A549 (cell line): ENCODE measurements at regions not wholly inside any gene's neighbourhood (a gene's known extent, or its start where the extent isn't known, plus 50 kb on each side); places are given as distances from the start of the nearest gene placed in this dataset.

Experiments
- ATAC-seq, 2 experiments: fragments of 200-7000 bp in 1 of 2; fragments of >200 bp in 1 of 2; cut with Nextera tagmentation in 1 of 2; cut with Tn5 transposase in 1 of 2; 3 replicates each; pipeline versions ENCODE4 v1.8.0 to v1.9.1; 2018 to 2020; ENCODE audit warnings: mild to moderate bottlenecking in 1 of 2, moderate library complexity in 1 of 2
- CTCF ChIA-PET: fragments of 300-600 bp; sonication (Branson Sonifier 250); formaldehyde crosslinking; extraction: SDS; loops from one replicate; lab custom pipeline; 2021; ENCODE audit warnings: antibody characterized with exemption, inconsistent platforms; lab: Yijun Ruan, JAX
- POLR2A ChIA-PET: fragments of 350-600 bp; formaldehyde crosslinking; extraction: SDS; loops from one replicate; lab custom pipeline; 2021; ENCODE audit warnings: antibody characterized with exemption, inconsistent platforms; lab: Yijun Ruan, JAX
- DNase-seq, 2 experiments: peaks; one replicate each; pipeline versions ENCODE4 v3.0.0 to v3.0.0-alpha.2; 2011 to 2016; ENCODE audit warnings: low read depth in 1 of 2, low spot score in 1 of 2
- FAIRE-seq: peaks from 2 replicates; lab custom pipeline; 2011; peaks lifted over from hg19 to GRCh38; lab: Jason Lieb, UNC
- H3K27ac ChIP-seq, 2 experiments: fragments of >200 bp; sonication (Bioruptor Twin); formaldehyde crosslinking; 3 replicates each; pipeline ENCODE4 v1.5.1; 2016 to 2017
- H3K4me1 ChIP-seq: fragments of >200 bp; sonication (Bioruptor Twin); formaldehyde crosslinking; 3 replicates; pipeline ENCODE4 v1.6.1; 2016
- H3K4me2 ChIP-seq: fragments of >200 bp; sonication (Bioruptor Twin); formaldehyde crosslinking; 3 replicates; pipeline ENCODE4 v1.6.1; 2016
- H3K4me3 ChIP-seq: fragments of >200 bp; sonication (Bioruptor Twin); formaldehyde crosslinking; 3 replicates; pipeline ENCODE4 v1.5.1; 2016
- H3K9me3 ChIP-seq: fragments of >200 bp; sonication (Bioruptor Twin); formaldehyde crosslinking; 3 replicates; pipeline ENCODE4 v1.6.1; 2016
- CEBPB ChIP-seq, 2 experiments: fragments of >200 bp in 1 of 2; sonication (Bioruptor Twin) in 1 of 2; formaldehyde crosslinking in 1 of 2; IDR thresholded peaks; 2 replicates each; pipeline ENCODE4 v1.6.1; 2012 to 2016
- CHD2 ChIP-seq: fragments of 150-350 bp; IDR thresholded peaks from 2 replicates; pipeline ENCODE4 v1.6.1; 2014; ENCODE audit warnings: low read length; ENCODE audit not compliant: partially characterized antibody
- CTCF ChIP-seq: fragments of >200 bp; sonication (Bioruptor Twin); formaldehyde crosslinking; IDR thresholded peaks from 3 replicates; pipeline ENCODE4 v1.5.1; 2016
- EHF ChIP-seq: fragments of 250-450 bp; sonication (Bioruptor Pico); IDR thresholded peaks from 2 replicates; pipeline ENCODE4 v1.5.0; 2020; ENCODE audit warnings: mild to moderate bottlenecking
- FOSL2 ChIP-seq, 2 experiments: fragments of 450-650 bp in 1 of 2; fragments of >200 bp in 1 of 2; sonication (Bioruptor Twin) in 1 of 2; formaldehyde crosslinking; IDR thresholded peaks; 2 replicates each; pipeline versions ENCODE4 v1.5.0 to v1.6.1; 2016 to 2020; ENCODE audit warnings: mild to moderate bottlenecking in 1 of 2, moderate library complexity in 1 of 2
- FOXS1 ChIP-seq: fragments of 250-450 bp; sonication (Bioruptor Pico); IDR thresholded peaks from 2 replicates; pipeline ENCODE4 v1.5.0; 2020; ENCODE audit warnings: mild to moderate bottlenecking, moderate library complexity
- JUN ChIP-seq, 2 experiments: fragments of >200 bp; sonication (Bioruptor Twin); formaldehyde crosslinking; IDR thresholded peaks; 2 replicates in 1 of 2; 3 replicates in 1 of 2; pipeline ENCODE4 v1.6.1; 2016 to 2017
- KDM1A ChIP-seq: fragments of 200-600 bp; sonication (generic); IDR thresholded peaks from 2 replicates; pipeline ENCODE4 v1.6.1; 2016; ENCODE audit warnings: low read depth, mild to moderate bottlenecking
- MYC ChIP-seq: IDR thresholded peaks from 2 replicates; pipeline ENCODE4 v1.6.1; 2012; ENCODE audit warnings: mild to moderate bottlenecking, inconsistent platforms, low read length, improper control_type of control experiment, borderline replicate concordance
- NPAS2 ChIP-seq: fragments of 250-450 bp; sonication (Bioruptor Pico); IDR thresholded peaks from 2 replicates; pipeline ENCODE4 v1.8.0; 2022; ENCODE audit warnings: mild to moderate bottlenecking, moderate library complexity, borderline replicate concordance
- PHF8 ChIP-seq: fragments of 200-600 bp; sonication (generic); IDR thresholded peaks from 2 replicates; pipeline ENCODE4 v1.6.1; 2016; ENCODE audit warnings: low read depth, mild to moderate bottlenecking, antibody characterized with exemption, moderate library complexity, borderline replicate concordance
- RAD21 ChIP-seq, 2 experiments: fragments of >200 bp in 1 of 2; sonication (Bioruptor Twin) in 1 of 2; formaldehyde crosslinking in 1 of 2; IDR thresholded peaks in 1 of 2; conservative IDR thresholded peaks in 1 of 2; 2 replicates in 1 of 2; 3 replicates in 1 of 2; pipeline ENCODE4 v1.6.1; 2012 to 2018; ENCODE audit warnings: inconsistent platforms in 1 of 2
- RCOR1 ChIP-seq: fragments of 150-350 bp; IDR thresholded peaks from 2 replicates; pipeline ENCODE4 v1.6.1; 2014; ENCODE audit warnings: antibody characterized with exemption, low read length, low read depth
- REST ChIP-seq: fragments of 200-600 bp; sonication (generic); IDR thresholded peaks from 2 replicates; pipeline ENCODE4 v1.6.1; 2016; ENCODE audit warnings: antibody characterized with exemption, mild to moderate bottlenecking, moderate library complexity
- SMC3 ChIP-seq: fragments of >200 bp; sonication (Bioruptor Twin); formaldehyde crosslinking; IDR thresholded peaks from 3 replicates; pipeline ENCODE4 v1.6.1; 2018; ENCODE audit warnings: inconsistent platforms
- ZNF302 ChIP-seq: fragments of 250-450 bp; sonication (Bioruptor Pico); IDR thresholded peaks from 2 replicates; pipeline ENCODE4 v1.9.0; 2021; ENCODE audit warnings: inconsistent platforms, mild to moderate bottlenecking, moderate library complexity
- WGBS: methylation state at CpG from one replicate; pipeline ENCODE4 v1.1.6; 2017; ENCODE audit errors: missing lambda C conversion rate; 5-methylcytosine and 5-hydroxymethylcytosine counted together

- TF ChIP-seq CTCF (no peak), ZNF302 (CRISPR knock-in tag) (no peak)
- TF ChIP-seq, all 56 proteins: peak for 0
Observed at GRCh38 chr2:198452327-198452726, 647.9 kb downstream of the PLCL1 start (continued).

- ATAC-seq (no peak), DNase-seq (no peak), FAIRE-seq (no peak)
- no peaks in the 10 kb centered on the region for H3K9me3 ChIP-seq
- H3K27ac ChIP-seq: no peak overlapping the region
- H3K4me1 ChIP-seq: no peaks in the 10 kb centered on the region
- TF ChIP-seq REST (no peak), EHF (CRISPR knock-in tag) (no peak), PHF8 (no peak), RCOR1 (no peak)
- no peak overlapping the region for H3K4me3 ChIP-seq
- ChIA-PET CTCF (interaction anchor here (1.1 kb wide), 1 partner anchor 24 kb away, joined by 3 read pairs; no protein-coding TSS in a partner anchor), POLR2A (no interaction called here)
- no peak overlapping the region for H3K4me2 ChIP-seq
- 12% methylated on average over 1 of the region's 1 CpG for WGBS
Observed at GRCh38 chr2:198448789-198449188, 644.4 kb downstream of the PLCL1 start.

GRCh38 chr2:198444800-198445287, 640.5 kb downstream of the PLCL1 start:
- TF ChIP-seq SMC3: no peak
- TF ChIP-seq KDM1A: no peak
- no peak for TF ChIP-seq CHD2
- TF ChIP-seq JUN (IDR thresholded peaks at IDR 0.05): no peak
- no peak for TF ChIP-seq MYC
- POLR2A ChIA-PET: no interaction called here
- Histone ChIP-seq H3K4me3 (no peak overlapping the region), H3K9me3 (no peaks in the 10 kb centered on the region), H3K27ac (no peak overlapping the region), H3K4me2 (no peak overlapping the region), H3K4me1 (no peaks in the 10 kb centered on the region)
- FAIRE-seq: no peak
- 33% methylated on average over 2 of the region's 2 CpGs for WGBS
- no peak for ATAC-seq
- CTCF ChIA-PET: no interaction called here
- DNase-seq: no peak

- no peak overlapping the region for H3K4me2 ChIP-seq
- no peaks in the 10 kb centered on the region for H3K9me3 ChIP-seq
- no peak for ATAC-seq
- no peak overlapping the region for H3K4me3 ChIP-seq
- CTCF ChIA-PET: no interaction called here
- TF ChIP-seq NPAS2 (CRISPR knock-in tag) (no peak), CHD2 (no peak), RAD21 (conservative IDR thresholded peaks at IDR 0.05 in 1 of 2, IDR thresholded peaks at IDR 0.05 in 1 of 2) (no peak), PHF8 (no peak), FOSL2 (IDR thresholded peaks at IDR 0.05) (no peak), FOSL2 (CRISPR knock-in tag; IDR thresholded peaks at IDR 0.05) (no peak), FOXS1 (CRISPR knock-in tag) (no peak), JUN (IDR thresholded peaks at IDR 0.05) (no peak), CEBPB (IDR thresholded peaks at IDR 0.05) (no peak)
- TF ChIP-seq, all 56 proteins: peak for 0
- H3K4me1 ChIP-seq: no peaks in the 10 kb centered on the region
- POLR2A ChIA-PET: no interaction called here
- no peak for FAIRE-seq
- no peak overlapping the region for H3K27ac ChIP-seq
- no peak for DNase-seq
Observed at GRCh38 chr2:198441901-198442300, 637.5 kb downstream of the PLCL1 start.
